PC-3 (cell line): ENCODE measurements at regions not wholly inside any gene's neighbourhood (a gene's known extent, or its start where the extent isn't known, plus 50 kb on each side); places are given as distances from the start of the nearest gene placed in this dataset.

Source experiments
- EZH2phosphoT487 ChIP-seq: fragments of 300-600 bp; sonication (generic); IDR thresholded peaks from 2 replicates; pipeline ENCODE4 v1.6.1; 2018; ENCODE audit warnings: mild to moderate bottlenecking, antibody characterized with exemption, low read length, borderline replicate concordance
- TF ChIP-seq, protein P1 (sequence below): fragments of 300-600 bp; sonication (generic); conservative IDR thresholded peaks from 2 replicates; pipeline ENCODE4 v1.5.1; 2017; ENCODE audit warnings: antibody characterized with exemption, low read depth, mild to moderate bottlenecking, low read length

DNA sequence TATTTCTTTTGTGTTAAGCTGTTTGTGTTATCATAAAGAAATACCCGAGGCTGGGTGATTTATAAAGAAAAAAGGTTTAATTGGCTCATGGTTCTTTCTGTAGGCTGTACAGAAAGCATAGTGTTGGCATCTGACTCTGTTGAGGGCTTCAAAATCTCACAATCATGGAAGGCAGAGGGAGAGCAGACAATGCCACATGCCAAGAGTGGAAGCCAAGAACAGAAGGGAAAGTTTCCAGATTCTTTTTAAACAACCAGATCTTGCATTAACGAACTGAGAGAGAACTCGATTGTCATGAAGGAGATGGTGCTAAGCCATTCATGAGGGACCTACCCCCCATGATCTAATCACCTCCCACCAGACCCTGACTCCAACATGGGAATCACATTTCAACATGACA, 290.1 kb downstream of the BMP2 start:
- no peak for TF ChIP-seq EZH2phosphoT487
- TF ChIP-seq, protein P1, sequence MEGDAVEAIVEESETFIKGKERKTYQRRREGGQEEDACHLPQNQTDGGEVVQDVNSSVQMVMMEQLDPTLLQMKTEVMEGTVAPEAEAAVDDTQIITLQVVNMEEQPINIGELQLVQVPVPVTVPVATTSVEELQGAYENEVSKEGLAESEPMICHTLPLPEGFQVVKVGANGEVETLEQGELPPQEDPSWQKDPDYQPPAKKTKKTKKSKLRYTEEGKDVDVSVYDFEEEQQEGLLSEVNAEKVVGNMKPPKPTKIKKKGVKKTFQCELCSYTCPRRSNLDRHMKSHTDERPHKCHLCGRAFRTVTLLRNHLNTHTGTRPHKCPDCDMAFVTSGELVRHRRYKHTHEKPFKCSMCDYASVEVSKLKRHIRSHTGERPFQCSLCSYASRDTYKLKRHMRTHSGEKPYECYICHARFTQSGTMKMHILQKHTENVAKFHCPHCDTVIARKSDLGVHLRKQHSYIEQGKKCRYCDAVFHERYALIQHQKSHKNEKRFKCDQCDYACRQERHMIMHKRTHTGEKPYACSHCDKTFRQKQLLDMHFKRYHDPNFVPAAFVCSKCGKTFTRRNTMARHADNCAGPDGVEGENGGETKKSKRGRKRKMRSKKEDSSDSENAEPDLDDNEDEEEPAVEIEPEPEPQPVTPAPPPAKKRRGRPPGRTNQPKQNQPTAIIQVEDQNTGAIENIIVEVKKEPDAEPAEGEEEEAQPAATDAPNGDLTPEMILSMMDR: no peak
